NOMO-1 treated with dmso at 0.1 percent for 144 hours (cell line): ENCODE measurements at regions not wholly inside any gene's neighbourhood (a gene's known extent, or its start where the extent isn't known, plus 50 kb on each side); places are given as distances from the start of the nearest gene placed in this dataset.

Experiments
- DNase-seq: peaks from one replicate; lab custom pipeline; 2025; ENCODE audit not compliant: unreplicated experiment; lab: John Stamatoyannopoulos, UW

DNA sequence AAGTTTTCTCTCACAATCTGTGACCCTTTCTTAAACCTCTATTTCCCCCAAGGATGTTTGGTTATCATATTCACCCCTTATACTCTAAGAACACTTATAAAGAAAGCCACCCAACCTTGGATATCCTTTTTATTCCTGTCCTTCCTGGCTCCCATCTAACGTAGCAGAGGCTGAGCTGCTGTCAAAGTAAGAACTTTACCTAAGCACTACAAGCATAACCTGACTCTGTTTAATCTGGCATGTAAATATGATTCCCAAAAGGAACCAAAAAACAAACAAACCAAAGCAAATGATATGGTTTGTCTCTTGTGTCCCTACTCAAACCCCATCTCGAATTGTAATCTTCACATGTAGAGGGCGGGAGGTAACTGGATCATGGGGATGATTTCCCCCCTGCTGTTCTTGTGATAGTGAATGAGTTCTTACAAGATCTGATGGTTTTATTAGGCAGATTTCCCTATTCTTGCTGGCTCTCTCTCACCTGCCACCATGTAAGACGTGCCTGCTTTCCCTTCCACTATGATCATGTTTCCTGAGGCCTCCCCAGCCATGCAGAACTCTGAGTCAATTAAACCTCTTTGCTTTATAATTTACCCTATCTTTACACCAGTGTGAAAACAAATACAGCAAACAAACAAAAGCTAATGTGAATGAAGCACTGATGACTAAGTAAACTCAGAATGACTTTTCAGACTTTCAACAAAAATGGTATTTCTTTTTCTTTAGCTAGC is 72.7 kb upstream of the SPOPL start:
- no peak for DNase-seq

DNA sequence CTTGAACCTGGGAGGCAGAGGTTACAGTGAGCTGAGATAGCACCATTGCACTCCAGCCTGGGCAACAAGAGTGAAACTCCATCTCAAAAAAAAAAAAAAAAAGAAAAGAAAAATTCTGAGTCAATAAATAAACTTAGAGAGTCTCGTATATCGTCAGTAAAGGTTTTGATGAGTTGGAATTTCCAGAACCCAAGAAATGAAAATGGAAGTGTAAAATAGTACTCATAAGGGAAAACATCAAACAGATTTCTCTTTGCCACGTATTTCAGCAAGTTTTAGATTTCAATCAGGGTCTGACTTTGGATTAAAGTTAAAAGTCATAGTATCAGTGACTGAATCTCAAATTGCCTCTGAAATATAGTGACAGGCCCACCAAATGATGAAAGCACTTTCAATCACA is 71.4 kb upstream of the SPOPL start:
- no peak for DNase-seq

DNA sequence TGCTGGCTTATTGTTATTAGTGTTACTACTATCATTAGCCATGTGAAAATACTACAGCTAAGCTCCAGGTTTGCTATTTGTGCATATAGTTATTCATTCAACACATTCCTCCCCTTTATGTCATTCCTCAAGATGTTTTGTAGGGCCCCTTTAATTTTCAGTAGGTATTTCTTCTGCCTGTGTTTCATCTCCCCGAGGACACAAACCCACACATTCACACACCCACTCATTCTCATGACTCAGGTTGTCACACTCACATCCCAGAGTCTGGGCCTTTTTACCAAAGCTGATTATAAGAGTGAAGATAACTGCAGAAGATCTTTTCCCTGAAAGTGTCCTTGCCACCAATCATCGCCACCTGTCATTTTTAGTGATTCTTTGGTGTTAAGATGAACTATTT is 68.6 kb upstream of the SPOPL start:
- DNase-seq: no peak

DNA sequence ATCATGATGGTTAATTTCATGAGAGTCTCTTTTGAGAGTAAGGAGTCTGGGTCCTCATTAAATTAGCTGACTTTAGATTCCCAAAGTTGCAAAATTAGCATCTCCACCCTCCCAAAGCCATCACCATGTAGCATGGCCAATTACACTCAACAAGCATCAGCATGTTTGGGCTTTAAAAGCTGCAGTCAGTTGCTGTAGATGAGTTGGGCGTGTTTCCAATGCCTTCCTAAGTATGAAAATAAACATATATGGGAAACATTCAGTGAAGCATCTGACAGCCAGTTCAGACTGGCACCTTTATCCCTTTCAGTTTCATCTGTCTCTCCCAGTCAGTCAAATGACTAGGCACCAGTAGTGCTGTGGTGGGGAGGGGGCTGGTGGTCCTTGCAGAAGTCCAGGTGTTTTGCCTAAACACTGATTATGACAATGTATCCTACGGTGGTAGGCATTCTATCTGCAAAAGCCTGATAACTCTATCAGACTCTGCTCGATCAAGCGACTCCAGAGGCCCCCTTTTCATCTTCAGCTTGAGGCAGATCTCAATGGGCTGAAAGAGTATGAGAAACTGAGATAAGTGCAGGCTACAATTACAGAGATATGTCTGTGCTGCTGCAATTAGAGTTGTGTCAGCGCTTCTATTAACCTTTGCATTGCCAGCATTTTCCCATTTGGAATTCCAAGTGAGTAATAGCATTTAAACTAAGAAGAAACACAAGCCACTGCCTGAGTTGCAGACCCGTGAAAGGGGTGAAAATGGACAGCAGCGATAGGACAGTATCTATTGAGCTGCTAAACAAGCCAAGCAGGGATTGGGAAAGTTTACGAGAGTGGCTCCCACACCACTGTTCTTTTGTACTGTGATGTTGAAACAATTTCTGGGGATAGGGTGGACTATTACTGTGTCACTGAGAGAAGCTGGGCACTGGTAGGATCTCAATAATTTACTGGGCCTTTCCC is 67.3 kb upstream of the SPOPL start:
- no peak for DNase-seq

DNA sequence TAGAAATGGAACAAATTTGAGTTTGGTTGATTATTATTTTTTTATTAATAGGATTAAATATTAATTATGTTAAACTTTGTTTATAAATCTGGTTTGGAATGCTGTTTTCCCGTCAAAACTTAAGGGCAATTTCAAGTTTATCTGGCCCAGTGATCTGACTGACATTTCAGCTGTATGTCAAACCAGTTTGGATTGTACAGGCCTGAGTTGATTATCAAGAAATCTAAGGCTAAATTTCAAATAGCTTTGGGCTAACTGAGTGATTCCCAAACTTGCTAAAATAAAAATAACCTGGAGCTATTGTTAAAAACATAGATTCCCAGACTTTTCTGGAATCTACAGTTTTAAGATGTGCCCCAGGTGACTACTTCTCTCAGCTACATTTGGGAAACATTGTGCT is 65.9 kb upstream of the SPOPL start:
- DNase-seq: no peak

DNA sequence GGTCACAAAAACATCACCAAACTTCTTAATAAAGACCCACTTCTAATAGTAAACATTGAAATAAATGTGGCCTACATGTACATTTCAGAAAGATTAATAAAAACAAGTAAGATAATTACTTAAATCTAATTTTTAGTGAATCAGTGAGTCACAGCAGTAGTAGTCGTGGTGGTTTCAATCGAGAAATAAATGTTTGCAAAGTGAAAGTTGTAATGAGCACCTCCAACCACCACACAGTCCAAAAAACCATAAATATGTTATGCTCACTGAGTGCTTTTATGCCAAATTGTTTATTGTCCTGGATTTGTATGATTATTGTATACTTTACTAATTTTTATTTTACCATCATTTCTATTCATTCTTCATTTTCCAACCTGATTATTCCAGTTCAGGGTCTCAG is 61.8 kb upstream of the SPOPL start:
- DNase-seq: no peak

DNA sequence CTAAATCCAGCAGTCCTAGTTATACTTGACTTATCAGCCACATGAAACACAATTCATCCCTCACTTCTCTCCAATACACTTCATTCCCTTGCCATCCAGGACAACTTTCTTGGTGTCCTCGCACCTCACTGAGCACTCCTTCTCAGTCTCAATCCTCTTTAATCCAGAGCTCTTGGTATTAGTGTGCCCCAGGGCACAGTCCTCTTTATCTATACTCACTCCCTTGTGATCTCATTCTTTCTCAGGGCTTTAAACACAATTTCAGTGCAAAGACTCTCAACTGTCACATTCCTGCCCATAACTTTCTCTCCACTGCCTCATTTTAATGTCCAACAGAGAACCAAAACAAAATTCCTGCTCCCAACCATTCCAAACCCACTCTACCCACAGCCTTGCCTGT is 60.8 kb upstream of the SPOPL start:
- no peak for DNase-seq

DNA sequence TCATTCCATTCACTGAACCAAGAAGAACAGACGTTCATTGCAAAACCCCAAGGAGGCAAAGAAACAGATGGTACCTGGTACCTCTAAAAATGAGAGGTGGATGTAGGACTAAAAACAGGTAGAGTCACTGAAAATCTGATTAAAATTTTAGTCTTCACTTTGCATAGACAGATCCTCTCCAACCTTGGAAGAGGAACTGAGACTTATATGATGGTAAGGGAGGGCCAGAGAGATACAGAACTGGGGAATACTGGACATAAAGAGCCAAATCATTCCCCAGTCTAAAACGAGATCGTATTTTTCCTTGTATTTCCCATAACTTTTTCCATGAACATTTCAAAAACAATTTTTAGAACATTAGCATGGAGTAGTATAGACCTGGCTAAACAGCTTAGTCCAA is 59.7 kb upstream of the SPOPL start:
- no peak for DNase-seq

DNA sequence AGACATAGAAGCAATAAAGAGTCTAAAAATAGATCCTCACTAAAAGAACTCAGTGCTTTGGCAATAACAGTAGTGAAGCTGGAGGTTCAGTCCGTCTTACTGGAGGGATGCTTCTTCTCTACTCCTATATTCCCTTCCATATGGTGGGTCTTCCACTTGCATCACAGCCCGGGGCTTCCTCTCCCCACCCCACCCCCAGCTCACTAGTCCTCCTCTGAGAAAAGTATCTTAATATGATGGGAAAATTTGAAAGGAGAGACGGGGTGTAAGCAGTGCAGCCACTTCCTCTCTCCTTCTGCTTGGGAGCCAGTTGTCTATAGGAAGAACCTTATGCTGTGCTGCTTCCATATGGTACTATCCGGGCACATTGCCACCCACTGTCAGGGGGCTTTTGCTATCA is 57.2 kb upstream of the SPOPL start:
- no peak for DNase-seq

DNA sequence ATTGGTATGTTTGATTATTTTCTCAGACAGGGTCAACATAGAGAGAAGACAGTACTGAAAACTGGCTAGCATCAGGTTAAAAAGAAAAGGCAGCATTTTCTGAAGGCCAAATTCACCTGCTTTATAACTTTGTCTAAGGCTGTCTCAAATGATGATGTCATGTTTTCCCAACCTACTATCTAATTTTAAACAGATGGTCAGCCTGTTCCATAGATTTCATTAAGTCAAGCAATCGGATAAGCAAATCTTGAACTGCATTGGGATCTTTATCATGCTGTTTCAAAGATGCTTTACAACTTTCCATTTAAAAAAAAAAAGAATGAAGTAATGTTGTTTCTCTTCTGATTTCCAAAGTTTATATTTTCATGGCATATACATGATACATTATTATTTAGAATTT is 56.3 kb upstream of the SPOPL start:
- no peak for DNase-seq

DNA sequence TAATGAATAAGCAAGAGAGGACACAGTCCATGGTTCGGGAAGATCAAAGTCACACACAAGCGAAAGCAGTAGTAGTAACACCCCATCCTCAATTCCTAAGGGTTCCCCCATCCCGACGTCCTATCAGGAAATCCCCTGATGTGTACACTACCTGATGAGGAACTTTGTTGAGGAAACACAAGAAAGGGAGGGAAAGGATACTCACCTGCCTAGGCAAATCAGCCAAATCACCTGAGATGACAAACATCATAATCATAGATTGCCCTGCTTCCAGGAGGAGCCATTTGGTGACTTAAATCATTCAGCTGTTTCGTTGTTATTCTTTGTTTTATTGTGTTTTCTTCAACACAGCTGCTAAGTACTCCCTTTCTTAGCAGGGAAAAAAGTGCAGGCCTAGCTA is 55.5 kb upstream of the SPOPL start:
- DNase-seq: no peak

DNA sequence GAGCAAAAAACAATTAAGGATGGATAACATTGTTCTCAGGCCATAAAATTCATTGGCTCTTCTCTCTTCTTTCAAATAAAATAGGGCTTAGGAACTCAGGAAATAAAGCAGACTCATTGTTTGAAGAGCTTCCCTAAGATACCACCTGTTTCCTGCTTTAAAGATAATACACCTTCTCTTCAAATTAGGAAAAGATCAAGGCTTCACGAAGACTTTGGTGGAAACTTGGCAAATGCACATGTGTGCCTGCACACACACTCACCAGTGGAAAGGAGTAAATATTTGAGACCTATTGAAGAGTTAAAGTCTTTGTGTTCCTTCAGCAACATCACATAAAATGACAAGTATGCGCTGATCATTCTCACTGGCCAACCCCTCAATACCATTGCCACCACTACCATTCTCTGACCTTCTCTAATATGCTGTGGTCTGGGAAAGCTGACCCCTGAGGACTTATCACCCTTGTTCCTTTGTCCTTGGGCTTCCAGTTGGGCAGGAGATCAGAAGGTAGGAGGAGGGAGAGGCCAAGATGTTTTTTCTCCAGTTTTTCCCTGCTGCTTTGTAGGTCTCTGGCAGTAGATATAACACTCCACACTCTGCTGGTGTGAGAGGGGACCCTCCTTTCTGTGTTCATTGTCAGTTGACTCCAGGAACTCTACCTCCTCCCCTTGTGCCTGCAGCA is 53.5 kb upstream of the SPOPL start:
- DNase-seq: no peak
